NCI-H1105 (cell line): ENCODE measurements at regions not wholly inside any gene's neighbourhood (a gene's known extent, or its start where the extent isn't known, plus 50 kb on each side); places are given as distances from the start of the nearest gene placed in this dataset.
A peak's percentile ranks its signal among the peaks of the same experiment; 100 is the strongest.
"Not testable (repeated sequence)": the region's sequence is repeated elsewhere in the genome, so short reads cannot be mapped to it uniquely, and the experiment has no call there.

ENCODE experiments used
- DNase-seq: peaks from one replicate; lab custom pipeline; 2025; lab: John Stamatoyannopoulos, UW

DNA sequence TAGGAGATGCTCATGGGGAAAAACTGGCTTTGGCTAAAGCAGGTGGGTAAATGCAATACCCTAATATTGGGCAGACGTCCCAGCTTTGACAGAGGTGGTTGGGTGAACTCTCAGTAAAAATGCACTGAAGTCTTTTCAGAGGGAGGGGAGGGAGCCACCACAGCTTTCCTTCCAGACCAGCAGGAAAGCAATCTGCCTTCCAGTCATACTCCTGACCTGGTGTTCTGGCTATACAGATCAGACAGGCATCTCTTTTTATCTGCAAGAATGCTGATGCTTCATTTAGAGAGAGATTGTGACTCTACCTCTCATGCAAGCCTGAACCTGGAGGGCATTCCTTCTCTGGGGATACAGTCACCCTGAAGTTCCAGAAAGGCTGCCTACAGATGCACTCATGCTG lies 52.6 kb upstream of the ICA1 start:
- no peak for DNase-seq

DNA sequence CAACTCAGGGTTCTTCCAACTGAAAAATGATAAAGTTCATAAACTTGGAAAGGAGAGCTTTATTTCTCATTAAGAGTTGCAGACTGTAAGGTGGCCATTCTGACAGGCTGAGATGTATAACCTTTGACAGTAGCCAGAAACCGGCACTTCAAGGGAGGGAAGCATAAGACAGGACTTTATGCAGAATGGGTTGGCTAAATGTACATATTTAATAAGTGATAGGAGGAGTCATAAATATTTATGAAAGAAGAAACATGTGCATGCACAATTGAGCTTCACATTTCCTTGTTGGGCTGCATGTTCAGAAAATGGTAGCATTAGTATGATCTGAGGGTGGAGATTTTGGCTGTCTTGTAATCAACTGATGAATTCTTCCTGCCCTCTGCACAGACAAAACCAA lies 57.1 kb upstream of the ICA1 start:
- no peak for DNase-seq

DNA sequence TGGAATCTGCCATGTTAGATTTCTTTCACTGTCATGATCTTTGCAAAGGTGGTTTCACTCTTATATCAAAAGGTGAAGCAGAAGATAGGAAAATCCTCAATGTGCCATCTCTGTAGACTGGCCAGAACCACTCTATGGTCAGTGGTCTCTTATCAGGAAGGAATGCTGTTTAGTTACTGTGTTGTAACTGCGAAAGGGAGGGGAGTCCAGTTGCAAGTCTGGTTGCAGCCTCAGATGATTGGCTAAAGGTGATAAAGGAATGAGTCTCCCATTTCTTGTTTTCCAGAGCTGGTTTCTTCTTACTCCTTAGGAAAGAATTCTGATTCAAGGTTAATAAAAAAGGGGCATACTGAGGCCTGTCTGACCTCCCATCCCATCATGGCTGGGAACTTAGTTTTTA lies 58.2 kb upstream of the ICA1 start:
- no peak for DNase-seq

DNA sequence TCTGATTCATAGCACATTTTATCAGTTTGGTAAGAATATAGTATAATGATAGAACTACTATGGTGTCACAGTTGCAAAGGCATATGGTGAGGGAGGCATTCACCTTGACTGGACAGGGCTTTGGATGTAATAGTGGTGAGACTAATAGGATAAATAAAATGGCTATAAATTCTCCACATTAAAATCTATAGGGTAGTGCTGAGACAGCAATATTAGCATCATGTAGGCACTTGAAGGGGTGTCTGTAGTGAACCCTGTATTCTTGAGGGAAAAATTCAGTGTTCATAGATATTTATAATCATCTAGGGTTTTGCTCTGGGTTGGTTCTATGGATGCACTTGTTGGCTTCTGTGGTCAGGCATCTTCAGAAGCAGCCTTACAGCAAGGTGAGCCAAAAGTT lies 59.3 kb upstream of the ICA1 start:
- DNase-seq: no peak

DNA sequence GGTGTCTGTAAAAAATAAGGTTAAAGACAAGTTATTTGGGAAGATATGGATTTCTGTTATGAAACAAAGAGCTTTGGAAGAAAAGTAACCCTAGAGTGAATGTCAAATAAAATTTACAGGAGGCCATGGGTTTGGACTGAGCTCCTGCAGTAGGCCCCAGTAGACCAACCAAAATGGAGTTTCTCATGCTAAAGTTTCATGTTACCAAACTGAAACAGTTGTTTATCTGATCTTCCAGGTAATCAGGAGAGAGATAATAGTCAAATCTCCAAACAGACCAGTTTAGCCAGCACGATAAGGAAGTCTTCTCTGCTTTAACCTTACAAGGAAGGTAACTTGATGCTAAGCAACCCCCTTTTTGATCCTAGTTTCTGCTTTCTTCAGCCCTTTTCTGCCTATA lies 60.7 kb upstream of the ICA1 start:
- DNase-seq: no peak

DNA sequence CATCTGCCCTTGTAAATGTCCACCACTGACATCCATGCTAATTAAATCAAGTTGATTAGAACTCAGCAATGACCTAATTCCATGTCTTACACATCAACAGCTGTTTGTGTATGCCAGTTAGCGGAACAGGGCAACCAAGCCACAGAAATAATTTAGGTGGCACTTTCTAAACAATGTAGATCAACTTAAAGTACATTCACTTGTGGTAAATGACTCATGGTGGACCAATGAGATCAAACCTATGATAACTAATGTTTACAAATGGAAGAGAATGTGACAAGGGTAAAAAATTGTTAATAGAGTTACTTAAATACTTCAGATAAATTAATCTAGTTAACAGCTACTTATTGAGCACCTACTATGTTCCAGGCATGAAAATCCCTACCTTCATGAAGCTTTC lies 63.1 kb upstream of the ICA1 start:
- DNase-seq: no peak

DNA sequence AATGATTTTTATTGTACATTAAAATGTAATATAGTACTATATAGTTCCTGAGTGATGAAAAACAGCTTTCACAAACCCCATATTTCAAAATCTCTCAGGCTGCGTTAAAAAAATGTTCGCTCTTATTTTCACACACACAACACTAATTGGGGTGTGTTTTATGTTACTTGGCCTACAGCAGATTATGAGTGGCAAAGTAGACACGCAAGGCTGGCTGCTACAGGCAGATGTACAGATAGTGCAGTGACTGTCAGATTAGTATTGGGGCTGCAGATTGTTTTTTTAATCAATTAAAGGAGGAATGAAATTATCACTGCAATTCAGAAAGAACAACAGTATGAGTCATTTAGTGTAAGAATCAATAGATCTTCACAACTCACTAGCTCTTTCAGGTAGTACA lies 65.2 kb upstream of the ICA1 start:
- DNase-seq: no peak

DNA sequence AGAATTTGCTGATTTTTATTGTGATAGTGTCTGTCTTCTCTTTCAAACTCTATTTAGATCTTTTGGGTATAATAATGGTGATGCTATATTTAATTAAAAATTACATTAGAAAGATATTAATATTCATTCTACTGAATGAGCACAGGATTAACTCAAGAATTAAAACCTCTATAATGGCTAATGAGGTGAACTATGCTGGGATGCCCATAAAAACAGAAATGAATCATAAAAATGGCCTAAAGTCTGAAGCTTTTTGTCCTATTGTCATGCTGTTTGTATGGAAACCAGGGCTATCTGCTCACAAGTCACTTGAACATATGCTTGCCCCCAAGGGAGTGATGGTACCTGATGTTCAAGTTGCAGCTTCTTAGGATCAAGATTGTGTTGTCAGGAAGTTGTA lies 76.2 kb upstream of the ICA1 start:
- no peak for DNase-seq

DNA sequence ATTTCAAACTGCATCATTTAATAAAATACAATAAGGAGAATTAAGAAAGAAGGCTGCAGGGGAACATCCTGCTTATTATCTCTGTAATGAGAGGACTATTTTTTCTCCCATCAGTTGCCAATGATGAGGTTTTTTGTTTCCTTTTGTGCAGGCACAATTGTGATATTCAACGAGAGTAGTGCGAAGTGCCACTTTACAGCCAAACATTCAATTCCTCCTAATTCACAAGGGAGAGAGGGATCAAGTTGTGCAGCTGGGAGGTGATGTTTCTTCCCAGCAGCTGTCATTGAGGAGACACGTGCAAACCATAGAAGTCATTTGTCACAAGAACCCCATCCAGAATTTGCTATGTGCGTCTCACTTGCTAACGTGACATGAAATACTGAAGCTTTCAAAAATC lies 81.6 kb upstream of the ICA1 start:
- peak; percentile 66 for DNase-seq

DNA sequence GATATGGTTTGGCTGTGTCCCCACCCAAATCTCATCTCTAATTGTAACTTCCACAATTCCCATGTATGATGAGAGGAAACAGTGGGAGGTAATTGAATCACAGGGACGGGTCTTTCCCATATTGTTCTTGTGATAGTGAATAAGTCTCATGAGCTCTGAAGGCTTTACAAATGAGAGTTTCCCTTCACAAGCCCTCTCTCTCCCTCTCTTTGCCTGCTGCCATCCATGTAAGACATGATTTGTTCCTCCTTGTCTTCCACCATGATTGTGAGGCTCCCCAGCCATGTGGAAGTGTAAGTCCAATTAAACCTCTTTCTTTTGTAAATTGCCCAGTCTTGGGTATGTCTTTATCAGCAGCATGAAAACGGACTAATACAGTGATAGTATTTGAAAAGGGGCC lies 85.4 kb upstream of the ICA1 start:
- DNase-seq: not testable (repeated sequence)

DNA sequence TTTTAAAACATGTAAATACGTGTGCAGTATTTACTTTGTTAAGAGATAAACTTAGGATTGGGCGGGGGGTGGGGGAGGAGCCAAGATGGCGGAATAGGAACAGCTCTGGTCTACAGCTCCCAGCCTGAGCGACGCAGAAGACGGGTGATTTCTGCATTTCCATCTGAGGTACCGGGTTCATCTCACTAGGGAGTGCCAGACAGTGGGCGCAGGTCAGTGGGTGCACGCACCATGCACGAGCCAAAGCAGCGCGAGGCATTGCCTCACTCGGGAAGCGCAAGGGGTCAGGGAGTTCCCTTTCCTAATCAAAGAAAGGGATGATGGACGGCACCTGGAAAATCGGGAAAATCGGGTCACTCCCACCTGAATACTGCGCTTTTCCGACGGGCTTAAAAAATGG lies 81.8 kb upstream of the NXPH1 start:
- not testable (repeated sequence) for DNase-seq

DNA sequence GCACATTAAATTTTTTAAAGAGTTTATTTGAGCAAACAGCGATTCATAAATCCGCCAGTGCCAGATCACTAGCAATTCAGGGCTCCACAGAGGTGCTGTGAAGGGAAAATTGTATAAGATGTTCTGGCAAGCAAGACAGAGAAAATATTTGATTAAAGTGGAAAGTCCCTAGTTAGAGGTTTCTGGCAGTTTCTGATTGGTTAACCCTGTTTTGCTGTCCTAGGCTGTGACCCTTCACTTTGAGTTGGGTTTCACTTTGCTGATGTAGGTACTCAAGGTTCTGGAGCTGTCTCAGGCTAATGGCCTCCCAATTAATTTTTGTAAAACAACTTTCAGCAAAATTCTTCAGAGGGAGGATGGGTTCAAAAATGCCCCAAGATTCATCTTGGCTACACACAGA lies 79.4 kb upstream of the NXPH1 start:
- no peak for DNase-seq

DNA sequence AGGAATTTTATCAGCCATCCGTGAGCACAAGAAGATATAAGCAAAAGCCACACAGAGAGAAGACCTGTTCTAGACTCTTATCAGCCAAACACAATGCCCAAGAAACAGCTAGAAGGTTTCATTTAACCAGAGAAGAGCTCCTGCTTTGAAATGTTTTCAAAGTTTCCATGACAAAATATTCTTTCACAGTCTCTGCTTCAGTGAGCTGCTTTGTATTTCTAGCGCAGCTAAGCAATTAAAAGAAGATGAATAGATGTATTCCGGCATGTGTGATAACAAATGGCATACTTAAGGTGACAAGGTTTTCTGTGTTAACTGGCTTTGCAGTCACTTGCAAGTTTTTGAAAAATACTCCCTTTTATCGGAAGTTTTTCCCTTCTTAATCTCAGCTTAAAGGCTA lies 78.9 kb upstream of the NXPH1 start:
- DNase-seq: no peak

DNA sequence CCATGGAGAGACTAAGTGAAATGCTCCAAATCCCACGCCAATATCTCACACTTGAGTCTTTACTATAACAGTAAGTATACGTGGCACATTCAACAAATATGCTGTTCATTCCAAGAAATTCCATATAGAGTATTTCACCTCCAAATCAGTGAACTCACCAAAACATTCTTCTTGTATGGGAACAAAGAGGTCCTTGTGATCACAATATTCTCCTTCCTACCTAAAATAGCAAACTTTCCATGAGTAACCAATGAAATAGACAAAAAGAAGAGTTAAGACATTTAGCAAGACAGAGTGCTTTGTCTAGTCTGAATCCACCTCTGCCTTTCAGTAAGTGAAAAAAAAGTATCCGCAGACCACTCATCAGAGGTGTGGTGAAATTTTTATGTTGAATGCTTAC lies 77.3 kb upstream of the NXPH1 start:
- DNase-seq: no peak

DNA sequence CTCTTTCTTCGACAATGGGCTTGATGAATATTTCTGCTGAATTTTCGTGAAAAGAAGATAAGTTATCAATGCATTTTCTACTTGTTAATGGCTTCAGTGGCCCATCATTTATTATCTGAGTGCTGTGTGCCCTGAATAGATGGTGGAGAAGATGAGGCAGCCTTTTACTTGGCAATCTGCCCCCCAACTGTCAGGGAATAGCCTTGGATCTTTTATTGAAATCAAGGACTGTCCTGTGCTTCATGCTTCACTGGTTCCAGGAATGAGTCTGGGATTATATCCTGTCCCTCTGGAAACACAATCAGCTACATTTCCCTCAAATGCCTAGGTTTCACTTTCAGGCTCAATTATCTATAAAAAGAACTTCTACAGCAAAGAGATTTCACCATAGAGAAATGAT lies 75.9 kb upstream of the NXPH1 start:
- DNase-seq: peak; percentile 24

DNA sequence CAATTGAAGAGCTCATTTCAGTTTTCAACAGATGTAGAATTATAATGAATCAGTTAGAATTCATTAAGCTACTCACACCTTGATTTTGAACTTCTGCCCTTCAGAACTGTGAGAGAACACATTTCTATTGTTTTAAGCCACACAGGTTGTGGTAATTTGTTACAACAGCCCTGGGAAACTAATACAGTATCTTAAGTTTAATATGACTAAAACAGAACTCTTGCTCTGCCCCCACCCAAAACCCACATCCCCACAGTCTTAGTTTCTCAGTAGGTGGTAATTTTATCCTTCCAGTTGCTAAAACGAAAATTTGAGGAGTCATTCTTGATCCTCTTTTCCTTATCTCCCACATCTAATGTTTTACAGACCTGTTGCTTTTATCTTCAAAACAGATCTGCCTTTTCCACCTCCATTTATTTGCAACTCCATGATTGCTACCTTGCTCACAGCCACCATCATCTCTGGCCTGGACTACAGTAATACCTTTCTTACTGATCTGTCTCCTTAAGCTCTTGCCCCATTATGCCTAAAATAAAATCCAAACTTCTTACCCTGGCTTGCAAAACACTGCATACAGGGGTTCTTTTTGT lies 72.8 kb upstream of the NXPH1 start:
- no peak for DNase-seq

DNA sequence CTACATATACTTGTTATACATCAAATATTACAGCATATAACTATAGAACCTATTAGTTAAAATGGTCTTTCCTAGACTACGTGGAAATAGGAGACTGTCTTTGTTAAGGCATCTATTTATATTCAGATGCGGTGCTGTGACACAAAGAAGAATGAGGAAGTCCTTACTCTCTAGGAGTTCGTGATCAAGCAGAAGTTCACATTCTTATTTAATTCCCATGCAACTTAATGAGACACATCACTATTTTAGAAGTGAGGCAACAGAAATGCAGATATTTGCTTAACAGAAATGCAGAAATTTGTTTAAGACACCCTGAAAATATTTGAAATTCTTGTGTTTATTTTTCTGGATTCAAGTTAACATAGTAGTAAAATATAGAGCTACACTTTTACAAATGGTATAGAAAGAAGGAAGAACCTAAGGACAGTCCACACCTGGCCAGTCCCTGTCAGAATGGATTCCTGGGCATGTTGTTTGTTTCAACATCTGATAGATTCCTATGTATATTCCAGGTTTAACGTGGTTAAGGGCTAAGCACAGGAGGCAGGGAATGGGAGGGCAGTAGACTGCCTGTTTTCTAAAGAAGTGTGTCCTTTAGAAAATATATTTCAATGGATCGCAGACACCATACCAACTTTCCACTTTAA lies 70.6 kb upstream of the NXPH1 start:
- DNase-seq: no peak

DNA sequence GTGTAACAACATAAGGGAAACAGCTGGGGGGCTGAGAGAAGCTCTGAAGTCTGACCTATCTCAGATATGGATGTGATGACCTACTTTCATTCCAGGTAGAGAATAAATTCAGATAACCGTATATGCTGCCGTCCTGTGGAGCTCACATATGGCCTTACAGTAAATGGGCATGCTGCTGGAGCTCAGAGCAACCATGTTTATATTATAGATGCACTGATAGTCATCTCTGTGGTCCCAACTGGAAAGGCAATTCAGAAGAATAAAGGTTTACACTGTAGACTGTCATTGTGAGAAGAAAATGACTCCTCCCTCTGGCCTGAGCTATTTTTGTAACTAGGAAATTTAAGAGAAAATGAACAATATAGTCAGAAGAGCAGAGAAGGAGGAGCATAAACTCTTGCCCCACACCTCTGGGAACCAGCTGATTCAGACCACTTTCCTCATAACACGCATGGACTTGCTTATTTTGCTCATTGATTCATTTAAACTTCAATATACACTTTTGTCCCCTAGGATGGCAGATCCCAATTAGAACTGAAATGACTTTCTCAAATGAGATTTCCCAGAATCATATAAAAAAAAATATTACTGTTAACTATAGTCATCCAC lies 69.9 kb upstream of the NXPH1 start:
- no peak for DNase-seq

DNA sequence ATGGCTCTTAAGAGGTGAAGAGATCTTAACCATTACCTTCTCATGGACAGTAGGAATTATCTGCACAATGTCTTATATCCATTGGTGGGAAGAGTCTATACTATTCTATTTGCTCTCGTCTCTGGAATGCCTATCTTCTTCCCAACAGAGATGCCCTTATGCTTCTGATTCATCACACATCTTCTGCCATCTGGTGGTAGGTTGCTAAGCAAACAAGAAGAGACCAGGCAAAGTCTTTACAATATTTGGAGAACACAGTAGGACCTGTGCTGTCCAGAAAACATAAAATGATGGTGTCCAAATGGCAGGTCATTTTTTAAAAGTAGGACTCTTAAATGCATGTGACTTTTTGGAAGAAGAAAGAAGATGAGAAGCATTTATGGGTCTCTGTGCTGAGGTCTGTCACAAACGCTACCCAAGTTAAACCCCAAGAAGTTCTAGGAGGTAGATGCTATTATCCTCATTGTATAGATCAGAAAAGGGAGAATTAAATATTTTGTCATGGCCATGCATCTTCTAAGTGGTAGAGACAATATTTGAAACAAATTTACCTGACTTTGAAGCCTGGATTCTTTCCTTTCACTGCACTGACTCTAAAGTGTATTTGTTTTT lies 67.8 kb upstream of the NXPH1 start:
- DNase-seq: peak; percentile 25

DNA sequence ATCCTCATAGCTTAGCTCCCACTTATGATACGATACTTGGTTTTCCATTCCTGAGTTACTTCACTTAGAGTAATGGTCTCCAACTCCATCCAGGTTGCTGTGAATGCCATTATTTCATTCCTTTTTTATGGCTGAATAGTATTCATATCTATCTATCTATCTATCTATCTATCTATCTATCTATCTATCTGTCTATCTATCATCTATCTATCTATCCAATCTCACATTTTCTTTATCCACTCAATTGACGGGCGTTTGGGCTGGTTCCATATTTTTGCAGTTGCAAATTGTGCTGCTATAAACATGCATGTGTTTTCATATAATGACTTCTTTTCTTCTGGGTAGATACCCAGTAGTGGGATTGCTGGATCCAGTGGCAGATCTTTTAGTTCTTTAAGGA lies 65.4 kb upstream of the NXPH1 start:
- DNase-seq: not testable (repeated sequence)

DNA sequence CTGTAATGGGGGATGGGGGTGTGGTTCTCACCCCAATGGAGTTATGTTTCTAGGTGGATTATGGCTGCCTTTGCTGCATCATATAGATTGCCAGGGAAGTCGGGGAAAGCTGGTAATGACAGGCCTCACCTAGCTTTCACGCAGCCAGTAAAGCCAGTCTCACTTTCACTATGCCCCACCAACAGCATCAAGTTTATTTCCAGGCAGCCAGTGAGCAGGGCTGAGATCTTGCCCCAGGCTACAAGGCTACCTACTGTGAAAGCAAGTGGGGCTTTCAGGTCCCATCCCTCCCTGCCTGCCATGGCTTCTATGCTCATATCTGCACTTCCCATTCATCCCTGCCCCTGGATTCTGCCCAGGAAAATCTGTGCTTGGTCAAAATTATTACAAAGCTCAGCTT lies 61.7 kb upstream of the NXPH1 start:
- DNase-seq: no peak

DNA sequence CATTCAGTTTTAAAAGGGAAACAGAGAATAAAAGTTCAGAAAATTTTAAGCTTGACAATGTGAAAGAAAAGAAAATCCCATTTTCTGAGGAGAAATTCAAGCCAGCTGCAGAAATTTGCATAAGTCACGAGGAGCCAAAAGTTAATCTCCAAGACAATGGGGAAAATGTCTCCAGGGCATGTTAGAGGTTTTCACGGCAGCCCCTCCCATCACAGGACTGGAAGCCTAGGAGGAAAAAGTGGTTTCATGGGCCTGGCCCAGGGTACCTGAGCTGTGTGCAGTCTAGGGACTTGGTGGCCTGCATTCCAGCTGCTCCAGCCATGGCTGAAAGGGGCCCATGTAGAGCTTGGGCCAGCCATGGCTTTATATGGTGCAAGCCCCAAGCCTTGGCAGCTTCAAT lies 59.6 kb upstream of the NXPH1 start:
- no peak for DNase-seq

DNA sequence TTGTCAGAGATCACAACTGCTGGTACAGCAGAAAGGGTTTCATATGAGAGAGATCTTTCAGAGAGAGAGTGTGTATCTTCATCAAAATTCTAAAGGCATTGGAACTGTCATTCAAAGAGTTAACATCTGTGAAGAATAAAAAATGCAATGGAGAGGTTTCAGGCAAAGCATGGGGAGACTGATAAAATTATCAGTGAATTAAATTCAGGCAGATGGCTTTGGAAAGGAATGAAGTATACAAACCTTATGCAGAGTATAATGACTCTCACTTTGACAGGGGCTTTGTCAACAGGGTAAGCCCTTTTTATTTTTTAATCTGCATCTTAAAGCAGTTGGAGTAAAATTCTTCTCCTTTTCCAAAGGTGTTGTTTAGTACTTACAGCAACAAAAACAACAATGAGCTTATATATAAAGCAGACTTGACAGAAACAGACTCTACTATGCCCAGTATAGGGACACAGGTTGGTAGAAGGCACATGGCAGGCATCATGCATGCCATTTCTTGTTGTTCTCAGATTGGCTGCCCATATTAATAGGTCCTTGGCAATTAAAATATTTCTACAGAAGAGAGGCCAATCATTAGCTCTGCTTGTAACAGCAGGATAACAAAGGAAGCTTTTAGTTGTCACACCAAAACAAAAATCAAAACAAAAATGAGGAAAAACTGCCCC lies 54.9 kb upstream of the NXPH1 start:
- no peak for DNase-seq
